GM23338 (cell line): ENCODE measurements at regions not wholly inside any gene's neighbourhood (a gene's known extent, or its start where the extent isn't known, plus 50 kb on each side); places are given as distances from the start of the nearest gene placed in this dataset.

Experiments
- ATAC-seq: fragments of 200-7000 bp; cut with Tn5 transposase; 3 replicates; pipeline ENCODE4 v1.9.1; 2020
- DNase-seq: peaks from one replicate; pipeline ENCODE4 v3.0.0-alpha.2; 2015; ENCODE audit warnings: low spot score
- H2AFZ ChIP-seq: fragments of 200-600 bp; sonication (generic); 2 replicates; pipeline ENCODE4 v1.8.0; 2016; ENCODE audit warnings: antibody characterized with exemption, mild to moderate bottlenecking, moderate library complexity
- H3F3A ChIP-seq: fragments of 200-600 bp; sonication (generic); replicated peaks from 2 replicates; pipeline ENCODE4 v1.8.0; 2017; ENCODE audit warnings: antibody characterized with exemption, mixed run types, low read depth
- H3K27ac ChIP-seq: fragments of 200-600 bp; sonication (generic); 2 replicates; pipeline ENCODE4 v1.6.1; 2016; ENCODE audit warnings: low read depth
- H3K27me3 ChIP-seq: fragments of 200-600 bp; sonication (generic); 2 replicates; pipeline ENCODE4 v1.8.0; 2016; ENCODE audit warnings: mild to moderate bottlenecking, mixed run types, moderate library complexity; ENCODE audit not compliant: insufficient read depth
- H3K36me3 ChIP-seq: fragments of 200-600 bp; sonication (generic); 2 replicates; pipeline ENCODE4 v1.8.0; 2016; ENCODE audit warnings: mild to moderate bottlenecking; ENCODE audit not compliant: insufficient read depth
- H3K4me1 ChIP-seq: fragments of 200-600 bp; sonication (generic); 2 replicates; pipeline ENCODE4 v1.8.0; 2016; ENCODE audit warnings: mild to moderate bottlenecking, moderate library complexity; ENCODE audit not compliant: insufficient read depth
- H3K4me2 ChIP-seq: fragments of 200-600 bp; sonication (generic); 2 replicates; pipeline ENCODE4 v1.7.1; 2017; ENCODE audit warnings: mixed run types
- H3K4me3 ChIP-seq: fragments of 200-600 bp; sonication (generic); 2 replicates; pipeline ENCODE4 v1.6.1; 2016; ENCODE audit warnings: mixed run types
- H3K79me2 ChIP-seq: fragments of 200-600 bp; sonication (generic); replicated peaks from 2 replicates; pipeline ENCODE4 v1.8.0; 2017; ENCODE audit warnings: mild to moderate bottlenecking; ENCODE audit not compliant: insufficient read depth
- H3K9me2 ChIP-seq: fragments of 200-600 bp; sonication (generic); 2 replicates; pipeline ENCODE4 v1.8.0; 2017; ENCODE audit not compliant: insufficient read depth
- H4K20me1 ChIP-seq: fragments of 200-600 bp; sonication (generic); replicated peaks from 2 replicates; pipeline ENCODE4 v1.8.0; 2017; ENCODE audit warnings: mild to moderate bottlenecking; ENCODE audit not compliant: insufficient read depth
- H3K27ac Mint-ChIP-seq: 2 replicates; pipeline ENCODE4 v1.8.0; 2020; ENCODE audit warnings: inconsistent platforms, mild to moderate bottlenecking, moderate library complexity, mixed read lengths
- H3K27me3 Mint-ChIP-seq: 3 replicates; pipeline ENCODE4 v1.8.0; 2022; ENCODE audit warnings: low read depth, mild to moderate bottlenecking, moderate library complexity, mixed read lengths, inconsistent platforms; ENCODE audit not compliant: insufficient read depth, poor library complexity
- H3K36me3 Mint-ChIP-seq: 3 replicates; pipeline ENCODE4 v1.8.0; 2021; ENCODE audit warnings: low read depth, mild to moderate bottlenecking, inconsistent platforms, moderate library complexity, mixed read lengths
- H3K4me1 Mint-ChIP-seq: 3 replicates; pipeline ENCODE4 v1.8.0; 2020; ENCODE audit warnings: mild to moderate bottlenecking, inconsistent platforms, mixed read lengths
- H3K4me3 Mint-ChIP-seq: 3 replicates; pipeline ENCODE4 v1.8.0; 2021; ENCODE audit warnings: moderate library complexity, mild to moderate bottlenecking, inconsistent platforms, mixed read lengths
- H3K9me3 Mint-ChIP-seq: 3 replicates; pipeline ENCODE4 v1.8.0; 2020; ENCODE audit warnings: moderate library complexity, mild to moderate bottlenecking, inconsistent platforms, mixed read lengths
- CREB1 ChIP-seq: fragments of 250-450 bp; sonication (Bioruptor Pico); IDR thresholded peaks from 2 replicates; pipeline ENCODE4 v1.5.0; 2020; ENCODE audit warnings: low read depth, mild to moderate bottlenecking, moderate library complexity
- EZH2 ChIP-seq: fragments of 200-600 bp; sonication (generic); IDR thresholded peaks from one replicate; pipeline ENCODE4 v1.8.0; 2017; ENCODE audit warnings: antibody characterized with exemption, mild to moderate bottlenecking, low read depth; ENCODE audit not compliant: unreplicated experiment
- EZH2phosphoT487 ChIP-seq: fragments of 200-600 bp; sonication (generic); IDR thresholded peaks from one replicate; pipeline ENCODE4 v1.8.1; 2018; ENCODE audit warnings: antibody characterized with exemption; ENCODE audit not compliant: unreplicated experiment
- NANOG ChIP-seq: IDR thresholded peaks from 2 replicates; pipeline ENCODE4 v1.6.1; 2016; ENCODE audit warnings: antibody characterized with exemption, borderline replicate concordance
- POLR2AphosphoS5 ChIP-seq: IDR thresholded peaks from 2 replicates; pipeline ENCODE4 v1.6.1; 2016; ENCODE audit warnings: antibody characterized with exemption, low read depth
- STAT1 ChIP-seq: IDR thresholded peaks from one replicate; pipeline ENCODE4 v1.6.1; 2016; ENCODE audit warnings: antibody characterized with exemption; ENCODE audit not compliant: unreplicated experiment
- ZNF114 ChIP-seq: fragments of 250-450 bp; sonication (Bioruptor Pico); IDR thresholded peaks from 2 replicates; pipeline ENCODE4 v1.5.0; 2020; ENCODE audit warnings: mild to moderate bottlenecking, moderate library complexity
- ZNF331 ChIP-seq: fragments of 250-450 bp; sonication (Bioruptor Pico); IDR thresholded peaks from 2 replicates; pipeline ENCODE4 v1.5.0; 2020; ENCODE audit warnings: low read depth, mild to moderate bottlenecking, moderate library complexity
- TF ChIP-seq, protein P1 (sequence below): IDR thresholded peaks from one replicate; pipeline ENCODE4 v1.6.1; 2018; ENCODE audit warnings: antibody characterized with exemption; ENCODE audit not compliant: unreplicated experiment
- TF ChIP-seq, protein P2 (sequence below), 2 experiments: fragments of 200-600 bp in 1 of 2; sonication (generic) in 1 of 2; conservative IDR thresholded peaks; 2 replicates each; pipeline versions ENCODE4 v1.5.1 to v1.6.1; 2016 to 2017; ENCODE audit warnings: antibody characterized with exemption in 2 of 2, low read depth in 2 of 2, mild to moderate bottlenecking in 2 of 2, moderate library complexity in 1 of 2
- TF ChIP-seq, protein P3 (sequence below): IDR thresholded peaks from 2 replicates; pipeline ENCODE4 v1.6.1; 2016; ENCODE audit warnings: antibody characterized with exemption

DNA sequence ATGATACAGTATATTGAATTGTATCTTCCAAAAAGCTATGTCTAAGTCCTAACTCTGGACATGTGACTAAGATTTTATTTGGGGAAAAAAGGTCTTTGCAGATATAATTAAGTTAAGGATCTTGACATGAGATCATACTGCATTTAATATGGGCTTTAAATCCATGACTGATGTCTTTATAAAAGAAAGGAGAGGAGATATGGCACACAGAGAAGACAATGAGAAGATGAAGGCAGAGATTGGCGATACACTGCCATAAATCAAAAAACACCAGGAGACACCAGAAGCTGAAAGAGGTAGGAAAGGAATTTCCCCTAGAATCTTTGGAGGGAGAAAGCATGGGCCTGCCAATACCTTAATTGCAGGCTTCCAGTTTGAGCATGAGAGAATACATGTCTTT is 1450.2 kb downstream of the HACE1 start:
- Histone ChIP-seq H3K79me2 (no peaks in the 10 kb centered on the region), H3K27me3 (no peaks in the 10 kb centered on the region), H3K27ac (no peak overlapping the region), H3K4me2 (no peak overlapping the region), H3K9me2 (no peaks in the 10 kb centered on the region), H3K36me3 (no peaks in the 10 kb centered on the region), H2AFZ (peak overlapping the region; percentile 63; the same call in 1 of the 2 replicates), H3F3A (no peaks in the 10 kb centered on the region), H3K4me1 (no peaks in the 10 kb centered on the region), H3K4me3 (no peak overlapping the region), H4K20me1 (no peaks in the 10 kb centered on the region)
- H3K9me3 Mint-ChIP-seq, result no peaks in the 10 kb centered on the region
- no peak overlapping the region for H3K4me3 Mint-ChIP-seq
- H3K36me3 Mint-ChIP-seq, result no peaks in the 10 kb centered on the region
- ATAC-seq (no peak), DNase-seq (no peak)
- no peak for TF ChIP-seq POLR2AphosphoS5
- no peak for TF ChIP-seq EZH2
- TF ChIP-seq EZH2phosphoT487, result no peak
- TF ChIP-seq ZNF331 (CRISPR knock-in tag), result no peak
- TF ChIP-seq, protein P1, sequence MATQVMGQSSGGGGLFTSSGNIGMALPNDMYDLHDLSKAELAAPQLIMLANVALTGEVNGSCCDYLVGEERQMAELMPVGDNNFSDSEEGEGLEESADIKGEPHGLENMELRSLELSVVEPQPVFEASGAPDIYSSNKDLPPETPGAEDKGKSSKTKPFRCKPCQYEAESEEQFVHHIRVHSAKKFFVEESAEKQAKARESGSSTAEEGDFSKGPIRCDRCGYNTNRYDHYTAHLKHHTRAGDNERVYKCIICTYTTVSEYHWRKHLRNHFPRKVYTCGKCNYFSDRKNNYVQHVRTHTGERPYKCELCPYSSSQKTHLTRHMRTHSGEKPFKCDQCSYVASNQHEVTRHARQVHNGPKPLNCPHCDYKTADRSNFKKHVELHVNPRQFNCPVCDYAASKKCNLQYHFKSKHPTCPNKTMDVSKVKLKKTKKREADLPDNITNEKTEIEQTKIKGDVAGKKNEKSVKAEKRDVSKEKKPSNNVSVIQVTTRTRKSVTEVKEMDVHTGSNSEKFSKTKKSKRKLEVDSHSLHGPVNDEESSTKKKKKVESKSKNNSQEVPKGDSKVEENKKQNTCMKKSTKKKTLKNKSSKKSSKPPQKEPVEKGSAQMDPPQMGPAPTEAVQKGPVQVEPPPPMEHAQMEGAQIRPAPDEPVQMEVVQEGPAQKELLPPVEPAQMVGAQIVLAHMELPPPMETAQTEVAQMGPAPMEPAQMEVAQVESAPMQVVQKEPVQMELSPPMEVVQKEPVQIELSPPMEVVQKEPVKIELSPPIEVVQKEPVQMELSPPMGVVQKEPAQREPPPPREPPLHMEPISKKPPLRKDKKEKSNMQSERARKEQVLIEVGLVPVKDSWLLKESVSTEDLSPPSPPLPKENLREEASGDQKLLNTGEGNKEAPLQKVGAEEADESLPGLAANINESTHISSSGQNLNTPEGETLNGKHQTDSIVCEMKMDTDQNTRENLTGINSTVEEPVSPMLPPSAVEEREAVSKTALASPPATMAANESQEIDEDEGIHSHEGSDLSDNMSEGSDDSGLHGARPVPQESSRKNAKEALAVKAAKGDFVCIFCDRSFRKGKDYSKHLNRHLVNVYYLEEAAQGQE, result no peak
- TF ChIP-seq, protein P2, sequence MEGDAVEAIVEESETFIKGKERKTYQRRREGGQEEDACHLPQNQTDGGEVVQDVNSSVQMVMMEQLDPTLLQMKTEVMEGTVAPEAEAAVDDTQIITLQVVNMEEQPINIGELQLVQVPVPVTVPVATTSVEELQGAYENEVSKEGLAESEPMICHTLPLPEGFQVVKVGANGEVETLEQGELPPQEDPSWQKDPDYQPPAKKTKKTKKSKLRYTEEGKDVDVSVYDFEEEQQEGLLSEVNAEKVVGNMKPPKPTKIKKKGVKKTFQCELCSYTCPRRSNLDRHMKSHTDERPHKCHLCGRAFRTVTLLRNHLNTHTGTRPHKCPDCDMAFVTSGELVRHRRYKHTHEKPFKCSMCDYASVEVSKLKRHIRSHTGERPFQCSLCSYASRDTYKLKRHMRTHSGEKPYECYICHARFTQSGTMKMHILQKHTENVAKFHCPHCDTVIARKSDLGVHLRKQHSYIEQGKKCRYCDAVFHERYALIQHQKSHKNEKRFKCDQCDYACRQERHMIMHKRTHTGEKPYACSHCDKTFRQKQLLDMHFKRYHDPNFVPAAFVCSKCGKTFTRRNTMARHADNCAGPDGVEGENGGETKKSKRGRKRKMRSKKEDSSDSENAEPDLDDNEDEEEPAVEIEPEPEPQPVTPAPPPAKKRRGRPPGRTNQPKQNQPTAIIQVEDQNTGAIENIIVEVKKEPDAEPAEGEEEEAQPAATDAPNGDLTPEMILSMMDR (conservative IDR thresholded peaks at IDR 0.05; ENCODE audit: low read depth in 2 of 2), result no peak
- TF ChIP-seq NANOG, result no peak
- no peak for TF ChIP-seq STAT1
- TF ChIP-seq CREB1 (CRISPR knock-in tag), result no peak
- TF ChIP-seq ZNF114 (CRISPR knock-in tag), result no peak
- TF ChIP-seq, protein P3, sequence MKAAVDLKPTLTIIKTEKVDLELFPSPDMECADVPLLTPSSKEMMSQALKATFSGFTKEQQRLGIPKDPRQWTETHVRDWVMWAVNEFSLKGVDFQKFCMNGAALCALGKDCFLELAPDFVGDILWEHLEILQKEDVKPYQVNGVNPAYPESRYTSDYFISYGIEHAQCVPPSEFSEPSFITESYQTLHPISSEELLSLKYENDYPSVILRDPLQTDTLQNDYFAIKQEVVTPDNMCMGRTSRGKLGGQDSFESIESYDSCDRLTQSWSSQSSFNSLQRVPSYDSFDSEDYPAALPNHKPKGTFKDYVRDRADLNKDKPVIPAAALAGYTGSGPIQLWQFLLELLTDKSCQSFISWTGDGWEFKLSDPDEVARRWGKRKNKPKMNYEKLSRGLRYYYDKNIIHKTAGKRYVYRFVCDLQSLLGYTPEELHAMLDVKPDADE, result no peak
- H3K4me1 Mint-ChIP-seq, result 0 out of 3 replicates have a peak, but pooled peaks cover 5% of the 10 kb centered on the region
- H3K27me3 Mint-ChIP-seq, result no peaks in the 10 kb centered on the region
- no peak overlapping the region for H3K27ac Mint-ChIP-seq
